Retinal pigment epithelial cell (primary cell): ENCODE measurements at regions not wholly inside any gene's neighbourhood (a gene's known extent, or its start where the extent isn't known, plus 50 kb on each side); places are given as distances from the start of the nearest gene placed in this dataset.

Experiments
- DNase-seq: peaks from one replicate; pipeline ENCODE4 v3.0.0-alpha.2; 2010; ENCODE audit warnings: low read depth
- H3K4me3 ChIP-seq: 2 replicates; pipeline ENCODE4 v1.5.1; 2011; ENCODE audit warnings: mild to moderate bottlenecking, low read length, control low read depth, moderate library complexity
- TF ChIP-seq, protein P1 (sequence below): conservative IDR thresholded peaks from 2 replicates; pipeline ENCODE4 v1.5.1; 2011; ENCODE audit warnings: low read depth, low read length, control low read depth, inconsistent platforms

DNA sequence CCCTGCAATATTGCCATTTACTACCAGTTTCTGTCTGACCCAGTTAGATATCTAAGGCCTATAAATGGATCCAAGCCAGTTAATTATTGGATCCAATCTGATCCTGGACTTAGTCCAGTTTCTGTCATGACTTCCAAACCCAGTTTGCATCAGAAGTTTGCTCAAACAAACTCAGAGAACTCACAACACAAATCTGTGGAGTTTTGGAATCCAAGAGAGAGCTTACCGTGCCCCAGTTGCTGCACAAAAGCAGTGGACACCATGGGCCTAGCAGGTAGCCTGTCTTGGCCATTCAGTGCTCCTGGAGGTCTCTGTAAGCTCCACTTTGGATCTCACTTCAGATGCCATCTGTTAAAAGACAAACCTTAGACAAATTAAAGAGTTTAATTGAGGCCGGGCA is 174.5 kb downstream of the AASDH start:
- TF ChIP-seq, protein P1, sequence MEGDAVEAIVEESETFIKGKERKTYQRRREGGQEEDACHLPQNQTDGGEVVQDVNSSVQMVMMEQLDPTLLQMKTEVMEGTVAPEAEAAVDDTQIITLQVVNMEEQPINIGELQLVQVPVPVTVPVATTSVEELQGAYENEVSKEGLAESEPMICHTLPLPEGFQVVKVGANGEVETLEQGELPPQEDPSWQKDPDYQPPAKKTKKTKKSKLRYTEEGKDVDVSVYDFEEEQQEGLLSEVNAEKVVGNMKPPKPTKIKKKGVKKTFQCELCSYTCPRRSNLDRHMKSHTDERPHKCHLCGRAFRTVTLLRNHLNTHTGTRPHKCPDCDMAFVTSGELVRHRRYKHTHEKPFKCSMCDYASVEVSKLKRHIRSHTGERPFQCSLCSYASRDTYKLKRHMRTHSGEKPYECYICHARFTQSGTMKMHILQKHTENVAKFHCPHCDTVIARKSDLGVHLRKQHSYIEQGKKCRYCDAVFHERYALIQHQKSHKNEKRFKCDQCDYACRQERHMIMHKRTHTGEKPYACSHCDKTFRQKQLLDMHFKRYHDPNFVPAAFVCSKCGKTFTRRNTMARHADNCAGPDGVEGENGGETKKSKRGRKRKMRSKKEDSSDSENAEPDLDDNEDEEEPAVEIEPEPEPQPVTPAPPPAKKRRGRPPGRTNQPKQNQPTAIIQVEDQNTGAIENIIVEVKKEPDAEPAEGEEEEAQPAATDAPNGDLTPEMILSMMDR: no peak
- no peak for DNase-seq
- H3K4me3 ChIP-seq: no peak overlapping the region

DNA sequence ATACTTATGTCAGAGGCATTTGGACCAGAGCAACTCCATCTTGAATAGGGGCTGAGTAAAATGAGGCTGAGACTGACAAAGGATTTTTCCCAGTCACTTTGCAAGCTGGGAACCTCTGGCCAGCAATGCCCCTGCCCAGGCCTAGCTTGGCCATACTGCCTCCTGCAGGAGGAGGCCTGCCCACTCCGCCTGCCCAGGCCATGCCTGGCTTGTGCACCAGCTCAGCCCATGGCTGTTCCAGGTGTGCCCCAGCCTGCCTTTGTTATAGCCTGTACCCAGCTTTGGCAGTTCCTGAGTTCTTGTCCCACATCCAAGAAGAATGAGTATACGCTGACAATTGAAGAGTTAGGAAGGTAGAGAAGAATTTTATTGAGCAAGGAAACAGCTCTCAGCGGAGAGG is 176.1 kb downstream of the AASDH start:
- H3K4me3 ChIP-seq: no peak overlapping the region
- no peak for DNase-seq
- TF ChIP-seq, protein P1: no peak

DNA sequence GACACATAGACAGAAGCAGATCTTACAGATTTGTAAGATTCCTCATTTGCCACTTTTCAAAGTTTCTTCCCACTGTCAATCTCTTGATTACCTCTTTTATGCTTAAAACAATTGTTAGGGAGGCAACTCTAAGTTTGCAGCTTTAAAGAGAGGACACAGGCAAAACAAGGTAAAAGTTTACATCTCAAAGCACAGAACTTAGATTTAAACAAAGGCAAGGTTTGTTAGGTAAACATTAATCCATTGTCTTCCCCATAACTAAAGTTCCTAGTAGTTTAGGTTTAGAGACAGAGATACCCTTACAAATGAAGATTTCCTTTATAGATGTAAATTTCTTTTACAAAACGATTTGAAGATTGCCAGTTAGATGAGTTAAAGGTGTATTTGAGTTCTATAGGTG is 176.9 kb downstream of the AASDH start:
- H3K4me3 ChIP-seq: no peak overlapping the region
- TF ChIP-seq, protein P1: no peak
- no peak for DNase-seq

DNA sequence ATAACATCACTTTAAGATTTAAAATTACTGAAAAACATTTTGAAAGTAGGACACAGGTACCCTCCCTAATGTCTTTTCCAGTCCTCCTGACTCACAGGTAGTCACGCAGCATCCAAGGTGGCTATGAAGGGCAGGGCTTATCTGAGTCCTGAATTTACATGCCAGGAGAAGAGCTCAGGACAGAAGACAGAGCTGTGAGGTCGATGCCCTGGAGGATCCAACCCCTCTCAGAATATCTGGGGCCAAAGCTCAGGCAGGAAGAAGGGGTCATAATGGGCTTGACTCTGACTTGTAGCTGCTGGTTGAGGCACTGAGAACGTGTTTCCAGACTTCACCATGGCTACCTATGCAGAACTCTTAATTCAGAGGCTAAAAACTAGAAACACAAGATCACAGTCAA is 177.5 kb downstream of the AASDH start:
- TF ChIP-seq, protein P1: no peak

DNA sequence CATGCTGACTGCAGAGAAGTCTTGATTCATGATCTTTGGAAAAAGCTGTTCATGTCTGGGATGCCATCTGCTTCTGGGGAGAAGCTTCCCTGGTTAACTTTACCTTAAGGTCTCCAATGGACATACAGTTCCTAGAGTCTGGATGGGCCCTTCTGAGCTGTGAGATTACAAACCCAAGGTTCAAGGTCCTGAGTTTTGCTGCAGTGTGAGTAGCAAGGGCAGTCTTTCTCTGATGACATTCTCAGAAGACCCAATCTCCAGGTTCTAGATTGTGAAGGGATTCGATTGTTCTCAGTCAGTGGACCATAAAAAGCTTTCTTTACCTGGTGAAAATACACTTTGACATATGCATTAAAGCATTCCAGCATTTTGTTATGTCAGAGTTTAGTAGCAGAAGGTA is 179.2 kb downstream of the AASDH start:
- H3K4me3 ChIP-seq: no peak overlapping the region
- TF ChIP-seq, protein P1: no peak
- no peak for DNase-seq

More for the DNA sequence above, 177.5 kb downstream of the AASDH start:
- DNase-seq: no peak
- no peak overlapping the region for H3K4me3 ChIP-seq

DNA sequence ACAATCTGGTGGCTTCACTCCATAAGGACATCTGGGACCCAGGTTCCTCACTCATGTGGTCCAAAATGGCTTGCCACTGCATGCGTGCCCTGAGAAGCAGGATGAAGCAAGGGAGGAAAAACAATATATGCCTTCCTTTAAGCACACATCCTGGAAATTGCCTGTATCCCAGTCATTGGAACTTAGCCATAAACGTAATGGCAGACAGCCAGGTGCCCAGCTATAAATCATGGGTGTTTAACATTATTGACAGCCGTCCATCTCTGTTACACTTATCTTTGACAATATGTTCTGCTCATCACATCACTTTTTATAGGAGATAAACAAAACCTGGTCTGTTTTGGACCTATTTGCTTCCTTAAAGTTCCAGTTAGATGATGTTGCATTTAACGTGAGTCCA is 181.0 kb downstream of the AASDH start:
- no peak for DNase-seq
- H3K4me3 ChIP-seq: no peak overlapping the region
- TF ChIP-seq, protein P1: no peak

DNA sequence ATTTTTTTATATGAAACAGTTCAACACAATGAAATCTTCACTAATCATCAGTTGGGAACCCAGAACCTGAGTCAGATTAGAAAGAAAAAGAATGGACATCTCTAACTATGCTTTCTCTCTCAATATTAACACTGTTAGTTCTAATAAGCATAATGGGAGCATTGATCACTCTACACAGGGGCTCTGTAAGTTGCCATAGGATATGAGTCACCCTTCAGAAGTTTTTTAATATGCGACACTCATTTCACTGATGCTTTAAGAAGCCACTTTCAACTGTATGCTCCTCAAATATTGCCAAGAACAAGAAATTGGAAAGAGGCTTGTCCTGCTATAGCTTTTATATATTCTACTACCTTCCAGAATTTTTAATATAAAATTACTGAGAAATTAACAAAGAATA is 187.0 kb downstream of the AASDH start:
- TF ChIP-seq, protein P1: no peak
- no peak overlapping the region for H3K4me3 ChIP-seq
- DNase-seq: no peak
